Body of pancreas (tissue), 4 donors: ENCODE measurements at regions not wholly inside any gene's neighbourhood (a gene's known extent, or its start where the extent isn't known, plus 50 kb on each side); places are given as distances from the start of the nearest gene placed in this dataset.

ENCODE experiments used
- POLR2A ChIP-seq, 3 donors: fragments of 450-650 bp; IDR thresholded peaks; one replicate each; pipeline ENCODE4 v1.6.1; 2016; ENCODE audit warnings: antibody characterized with exemption in 3 of 3, mild to moderate bottlenecking in 2 of 3
- TF ChIP-seq, protein P1 (sequence below), 7 experiments: fragments of 450-650 bp in 4 of 7; fragments of 200-600 bp in 3 of 7; sonication (generic) in 3 of 7; IDR thresholded peaks; one replicate each; pipeline ENCODE4 v1.5.1; 2016 to 2019; ENCODE audit warnings: antibody characterized with exemption in 7 of 7

GRCh38 chr4:9685692-9686091, 95.7 kb upstream of the DRD5 start:
- TF ChIP-seq, protein P1, sequence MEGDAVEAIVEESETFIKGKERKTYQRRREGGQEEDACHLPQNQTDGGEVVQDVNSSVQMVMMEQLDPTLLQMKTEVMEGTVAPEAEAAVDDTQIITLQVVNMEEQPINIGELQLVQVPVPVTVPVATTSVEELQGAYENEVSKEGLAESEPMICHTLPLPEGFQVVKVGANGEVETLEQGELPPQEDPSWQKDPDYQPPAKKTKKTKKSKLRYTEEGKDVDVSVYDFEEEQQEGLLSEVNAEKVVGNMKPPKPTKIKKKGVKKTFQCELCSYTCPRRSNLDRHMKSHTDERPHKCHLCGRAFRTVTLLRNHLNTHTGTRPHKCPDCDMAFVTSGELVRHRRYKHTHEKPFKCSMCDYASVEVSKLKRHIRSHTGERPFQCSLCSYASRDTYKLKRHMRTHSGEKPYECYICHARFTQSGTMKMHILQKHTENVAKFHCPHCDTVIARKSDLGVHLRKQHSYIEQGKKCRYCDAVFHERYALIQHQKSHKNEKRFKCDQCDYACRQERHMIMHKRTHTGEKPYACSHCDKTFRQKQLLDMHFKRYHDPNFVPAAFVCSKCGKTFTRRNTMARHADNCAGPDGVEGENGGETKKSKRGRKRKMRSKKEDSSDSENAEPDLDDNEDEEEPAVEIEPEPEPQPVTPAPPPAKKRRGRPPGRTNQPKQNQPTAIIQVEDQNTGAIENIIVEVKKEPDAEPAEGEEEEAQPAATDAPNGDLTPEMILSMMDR (IDR thresholded peaks at IDR 0.05) = no peak
- TF ChIP-seq POLR2A (IDR thresholded peaks at IDR 0.05) = no peak
